Astrocyte (in vitro differentiated cells and primary cell): ENCODE measurements at regions not wholly inside any gene's neighbourhood (a gene's known extent, or its start where the extent isn't known, plus 50 kb on each side); places are given as distances from the start of the nearest gene placed in this dataset.

ENCODE experiments used
- DNase-seq: peaks from one replicate; pipeline ENCODE4 v3.0.0-alpha.2; 2010; ENCODE audit warnings: low read depth
- FAIRE-seq: peaks from 2 replicates; lab custom pipeline; 2011; peaks lifted over from hg19 to GRCh38; lab: Jason Lieb, UNC
- H2AFZ ChIP-seq: 2 replicates; pipeline ENCODE4 v1.6.0; 2012; ENCODE audit warnings: low read depth, low read length, inconsistent platforms
- H3K27ac ChIP-seq: 2 replicates; pipeline ENCODE4 v1.5.1; 2011; ENCODE audit warnings: low read depth, low read length, inconsistent platforms
- H3K27me3 ChIP-seq: 2 replicates; pipeline ENCODE4 v1.6.0; 2011; ENCODE audit warnings: low read length, inconsistent platforms; ENCODE audit not compliant: insufficient read depth
- H3K36me3 ChIP-seq: 2 replicates; pipeline ENCODE4 v1.5.1; 2011; ENCODE audit warnings: low read length, inconsistent platforms; ENCODE audit not compliant: insufficient read depth
- H3K4me1 ChIP-seq: 2 replicates; pipeline ENCODE4 v1.5.1; 2011; ENCODE audit warnings: low read length, inconsistent platforms; ENCODE audit not compliant: insufficient read depth
- H3K4me2 ChIP-seq: 2 replicates; pipeline ENCODE4 v1.6.0; 2012; ENCODE audit warnings: low read length, inconsistent platforms
- H3K4me3 ChIP-seq: 2 replicates; pipeline ENCODE4 v1.5.1; 2011; ENCODE audit warnings: low read depth, mild to moderate bottlenecking, low read length, inconsistent platforms; ENCODE audit not compliant: insufficient read depth
- H3K79me2 ChIP-seq: 2 replicates; pipeline ENCODE4 v1.6.0; 2012; ENCODE audit warnings: mild to moderate bottlenecking, low read length, inconsistent platforms; ENCODE audit not compliant: insufficient read depth
- H3K9ac ChIP-seq: 2 replicates; pipeline ENCODE4 v1.6.0; 2012; ENCODE audit warnings: mild to moderate bottlenecking, low read length, inconsistent platforms
- H3K9me3 ChIP-seq: 2 replicates; pipeline ENCODE4 v1.5.1; 2012; ENCODE audit warnings: low read depth, mild to moderate bottlenecking, low read length, inconsistent platforms; ENCODE audit not compliant: insufficient read depth
- H4K20me1 ChIP-seq: 2 replicates; pipeline ENCODE4 v1.6.0; 2012; ENCODE audit warnings: low read length, inconsistent platforms; ENCODE audit not compliant: insufficient read depth
- H3K27ac Mint-ChIP-seq: one replicate; pipeline ENCODE4 v1.8.0; 2021; ENCODE audit warnings: mild to moderate bottlenecking, mixed read lengths; ENCODE audit not compliant: unreplicated experiment
- H3K27me3 Mint-ChIP-seq: one replicate; pipeline ENCODE4 v1.8.0; 2021; ENCODE audit warnings: low read depth, mixed read lengths; ENCODE audit not compliant: unreplicated experiment
- H3K36me3 Mint-ChIP-seq: one replicate; pipeline ENCODE4 v1.8.0; 2021; ENCODE audit warnings: low read depth, mixed read lengths; ENCODE audit not compliant: unreplicated experiment
- H3K4me1 Mint-ChIP-seq: one replicate; pipeline ENCODE4 v1.8.0; 2021; ENCODE audit warnings: low read depth, mixed read lengths; ENCODE audit not compliant: unreplicated experiment
- H3K4me3 Mint-ChIP-seq: one replicate; pipeline ENCODE4 v1.8.0; 2021; ENCODE audit warnings: mild to moderate bottlenecking, moderate library complexity, mixed read lengths; ENCODE audit not compliant: unreplicated experiment
- H3K9me3 Mint-ChIP-seq: one replicate; pipeline ENCODE4 v1.8.0; 2021; ENCODE audit warnings: mild to moderate bottlenecking, mixed read lengths; ENCODE audit not compliant: unreplicated experiment
- EZH2 ChIP-seq: IDR thresholded peaks from 2 replicates; pipeline ENCODE4 v1.6.1; 2012; ENCODE audit warnings: mild to moderate bottlenecking, low read length, inconsistent platforms; ENCODE audit not compliant: insufficient read depth
- TF ChIP-seq, protein P1 (sequence below): IDR thresholded peaks from 2 replicates; pipeline ENCODE4 v1.5.1; 2011; ENCODE audit warnings: low read depth, mild to moderate bottlenecking, inconsistent platforms, low read length, moderate library complexity; ENCODE audit not compliant: insufficient read depth

DNA sequence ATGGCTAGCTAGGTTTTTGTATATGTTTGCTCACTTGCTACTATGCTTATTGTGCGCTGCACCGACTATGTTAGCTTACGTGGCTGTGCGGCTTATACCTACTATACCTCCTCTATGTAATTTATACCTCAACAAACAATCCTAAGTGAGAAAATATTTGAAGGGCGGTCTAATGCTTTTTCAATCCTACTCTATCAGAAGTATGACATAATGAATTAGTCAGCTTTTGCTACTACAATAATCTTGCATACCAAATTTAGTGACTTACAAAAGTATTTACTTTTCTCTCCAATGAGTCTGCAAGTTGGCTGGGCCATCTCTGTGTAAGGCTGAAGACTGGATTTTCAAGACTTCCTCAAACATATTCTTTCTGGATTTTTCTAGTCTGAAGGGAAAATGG is 391.2 kb upstream of the NECTIN3 start:
- H2AFZ ChIP-seq: no peak overlapping the region
- no peak overlapping the region for H3K4me3 ChIP-seq
- DNase-seq (peak; percentile 12), FAIRE-seq (no peak)
- no peaks in the 10 kb centered on the region for H3K27me3 ChIP-seq
- no peaks in the 10 kb centered on the region for H3K9me3 ChIP-seq
- H3K4me1 ChIP-seq: no peaks in the 10 kb centered on the region
- Mint-ChIP-seq H3K9me3 (peaks cover 2% of the 10 kb centered on the region), H3K27ac (no peak overlapping the region), H3K4me1 (no peaks in the 10 kb centered on the region), H3K27me3 (no peaks in the 10 kb centered on the region), H3K4me3 (no peak overlapping the region), H3K36me3 (peaks cover 2% of the 10 kb centered on the region)
- H3K79me2 ChIP-seq: no peaks in the 10 kb centered on the region
- no peak overlapping the region for H3K9ac ChIP-seq
- TF ChIP-seq EZH2: no peak
- TF ChIP-seq, protein P1, sequence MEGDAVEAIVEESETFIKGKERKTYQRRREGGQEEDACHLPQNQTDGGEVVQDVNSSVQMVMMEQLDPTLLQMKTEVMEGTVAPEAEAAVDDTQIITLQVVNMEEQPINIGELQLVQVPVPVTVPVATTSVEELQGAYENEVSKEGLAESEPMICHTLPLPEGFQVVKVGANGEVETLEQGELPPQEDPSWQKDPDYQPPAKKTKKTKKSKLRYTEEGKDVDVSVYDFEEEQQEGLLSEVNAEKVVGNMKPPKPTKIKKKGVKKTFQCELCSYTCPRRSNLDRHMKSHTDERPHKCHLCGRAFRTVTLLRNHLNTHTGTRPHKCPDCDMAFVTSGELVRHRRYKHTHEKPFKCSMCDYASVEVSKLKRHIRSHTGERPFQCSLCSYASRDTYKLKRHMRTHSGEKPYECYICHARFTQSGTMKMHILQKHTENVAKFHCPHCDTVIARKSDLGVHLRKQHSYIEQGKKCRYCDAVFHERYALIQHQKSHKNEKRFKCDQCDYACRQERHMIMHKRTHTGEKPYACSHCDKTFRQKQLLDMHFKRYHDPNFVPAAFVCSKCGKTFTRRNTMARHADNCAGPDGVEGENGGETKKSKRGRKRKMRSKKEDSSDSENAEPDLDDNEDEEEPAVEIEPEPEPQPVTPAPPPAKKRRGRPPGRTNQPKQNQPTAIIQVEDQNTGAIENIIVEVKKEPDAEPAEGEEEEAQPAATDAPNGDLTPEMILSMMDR: no peak
- no peak overlapping the region for H3K27ac ChIP-seq
- H4K20me1 ChIP-seq: no peaks in the 10 kb centered on the region
- H3K4me2 ChIP-seq: no peak overlapping the region
- H3K36me3 ChIP-seq: no peaks in the 10 kb centered on the region

DNA sequence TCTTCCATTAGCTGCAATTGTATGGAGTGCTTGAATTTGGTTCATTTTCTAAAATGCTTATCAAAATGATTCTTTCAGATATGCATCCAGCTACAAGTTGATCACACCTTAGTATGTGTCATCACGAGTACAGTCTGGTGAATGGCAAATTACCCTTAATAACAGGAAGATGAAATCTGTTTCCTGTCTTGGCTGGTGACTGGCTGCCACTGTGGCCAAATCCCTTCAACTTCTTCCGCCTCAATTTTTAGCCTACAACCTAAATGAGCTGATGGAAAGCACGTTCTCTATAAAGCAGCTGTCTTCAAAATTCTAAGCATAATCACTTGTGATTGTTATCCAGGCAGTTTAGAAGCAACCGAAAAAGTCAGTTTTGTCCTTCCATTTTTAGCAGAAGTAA is 387.1 kb upstream of the NECTIN3 start:
- DNase-seq (no peak), FAIRE-seq (no peak)
- no peak overlapping the region for H3K9ac ChIP-seq
- H3K27me3 ChIP-seq: no peaks in the 10 kb centered on the region
- H3K4me1 ChIP-seq: no peaks in the 10 kb centered on the region
- no peaks in the 10 kb centered on the region for H3K36me3 ChIP-seq
- H3K4me2 ChIP-seq: no peak overlapping the region
- no peak overlapping the region for H3K27ac Mint-ChIP-seq
- no peaks in the 10 kb centered on the region for H3K9me3 Mint-ChIP-seq
- no peak overlapping the region for H2AFZ ChIP-seq
- TF ChIP-seq, protein P1: no peak
- no peak for TF ChIP-seq EZH2
- H3K9me3 ChIP-seq: no peaks in the 10 kb centered on the region
- no peak overlapping the region for H3K4me3 ChIP-seq
- H3K4me3 Mint-ChIP-seq: no peak overlapping the region
- H3K36me3 Mint-ChIP-seq: peaks cover 2% of the 10 kb centered on the region
- H3K79me2 ChIP-seq: no peaks in the 10 kb centered on the region
- H4K20me1 ChIP-seq: no peaks in the 10 kb centered on the region
- no peaks in the 10 kb centered on the region for H3K27me3 Mint-ChIP-seq
- peaks cover 4% of the 10 kb centered on the region for H3K4me1 Mint-ChIP-seq
- no peak overlapping the region for H3K27ac ChIP-seq

DNA sequence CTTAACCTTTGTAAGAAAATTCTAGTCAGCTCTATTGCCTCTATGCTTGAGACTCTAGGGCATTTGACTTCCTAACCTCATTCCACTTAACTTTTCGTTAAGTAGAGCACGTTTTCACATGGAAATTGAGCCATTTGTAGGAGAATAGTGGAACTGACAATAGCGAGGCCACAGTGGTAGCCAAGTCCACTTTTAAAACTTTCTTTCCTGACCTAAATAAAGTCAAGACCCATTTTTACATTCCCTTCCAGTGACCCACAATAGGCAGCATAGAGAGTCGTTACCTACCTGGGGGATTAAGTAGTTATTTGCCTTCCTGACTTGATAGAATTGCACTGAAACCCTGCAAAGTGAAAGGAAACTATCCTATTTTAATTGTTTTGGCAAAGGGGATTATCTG is 386.0 kb upstream of the NECTIN3 start:
- DNase-seq (no peak), FAIRE-seq (no peak)
- H3K4me3 ChIP-seq: no peak overlapping the region
- H3K79me2 ChIP-seq: no peaks in the 10 kb centered on the region
- TF ChIP-seq EZH2: no peak
- TF ChIP-seq, protein P1: no peak
- no peaks in the 10 kb centered on the region for H3K27me3 ChIP-seq
- no peak overlapping the region for H3K27ac ChIP-seq
- H3K9ac ChIP-seq: no peak overlapping the region
- Mint-ChIP-seq H3K9me3 (no peaks in the 10 kb centered on the region), H3K4me3 (no peak overlapping the region), H3K27me3 (no peaks in the 10 kb centered on the region), H3K36me3 (peaks cover 2% of the 10 kb centered on the region), H3K4me1 (peaks cover 4% of the 10 kb centered on the region), H3K27ac (no peak overlapping the region)
- no peaks in the 10 kb centered on the region for H3K36me3 ChIP-seq
- no peaks in the 10 kb centered on the region for H4K20me1 ChIP-seq
- no peaks in the 10 kb centered on the region for H3K4me1 ChIP-seq
- H2AFZ ChIP-seq: no peak overlapping the region
- H3K4me2 ChIP-seq: no peak overlapping the region
- H3K9me3 ChIP-seq: no peaks in the 10 kb centered on the region
